Keratinocyte (primary cell): ENCODE measurements at regions not wholly inside any gene's neighbourhood (a gene's known extent, or its start where the extent isn't known, plus 50 kb on each side); places are given as distances from the start of the nearest gene placed in this dataset.

Experiments used
- DNase-seq: peaks from one replicate; pipeline ENCODE4 v3.0.0-alpha.2; 2011; ENCODE audit warnings: low read depth, missing footprints, low spot score
- FAIRE-seq: peaks from 2 replicates; lab custom pipeline; 2011; peaks lifted over from hg19 to GRCh38; lab: Jason Lieb, UNC
- H2AFZ ChIP-seq: 2 replicates; pipeline ENCODE4 v1.6.0; 2012; ENCODE audit warnings: low read length, control low read depth, inconsistent platforms; ENCODE audit not compliant: control insufficient read depth
- H3K27ac ChIP-seq: 2 replicates; pipeline ENCODE4 v1.5.1; 2011; ENCODE audit warnings: low read length; ENCODE audit not compliant: control insufficient read depth, insufficient read depth
- H3K27me3 ChIP-seq: 3 replicates; pipeline ENCODE4 v1.6.0; 2011; ENCODE audit warnings: low read length; ENCODE audit not compliant: control insufficient read depth, insufficient read depth; ENCODE audit errors: extremely low read depth
- H3K36me3 ChIP-seq, 2 experiments: 2 replicates in 1 of 2; 3 replicates in 1 of 2; pipeline ENCODE4 v1.5.1; 2011; ENCODE audit warnings: low read length in 2 of 2, mild to moderate bottlenecking in 1 of 2; ENCODE audit not compliant: control insufficient read depth in 2 of 2, insufficient read depth in 2 of 2; ENCODE audit errors: extremely low read depth in 1 of 2
- H3K4me1 ChIP-seq: 3 replicates; pipeline ENCODE4 v1.5.1; 2011; ENCODE audit warnings: low read length; ENCODE audit not compliant: control insufficient read depth, insufficient read depth; ENCODE audit errors: extremely low read depth
- H3K4me2 ChIP-seq: 3 replicates; pipeline ENCODE4 v1.6.0; 2011; ENCODE audit warnings: low read depth, low read length; ENCODE audit not compliant: control insufficient read depth, insufficient read depth; ENCODE audit errors: extremely low read depth
- H3K4me3 ChIP-seq, 3 experiments: fragments of 200-600 bp in 1 of 3; sonication (generic) in 1 of 3; 2 replicates in 2 of 3; 3 replicates in 1 of 3; pipeline ENCODE4 v1.5.1; 2011 to 2016; ENCODE audit warnings: low read length in 3 of 3, mild to moderate bottlenecking in 3 of 3, control low read depth in 2 of 3, inconsistent platforms in 1 of 3, low read depth in 1 of 3, mixed read lengths in 1 of 3, mixed run types in 1 of 3, moderate library complexity in 1 of 3; ENCODE audit not compliant: control insufficient read depth in 2 of 3, insufficient read depth in 2 of 3; ENCODE audit errors: extremely low read depth in 1 of 3
- H3K79me2 ChIP-seq: 2 replicates; pipeline ENCODE4 v1.6.0; 2012; ENCODE audit warnings: low read length; ENCODE audit not compliant: control insufficient read depth, insufficient read depth
- H3K9ac ChIP-seq: 3 replicates; pipeline ENCODE4 v1.6.0; 2011; ENCODE audit warnings: low read length; ENCODE audit not compliant: control insufficient read depth, insufficient read depth; ENCODE audit errors: extremely low read depth
- H3K9me1 ChIP-seq: 3 replicates; pipeline ENCODE4 v1.6.0; 2011; ENCODE audit warnings: low read length; ENCODE audit not compliant: control insufficient read depth, insufficient read depth; ENCODE audit errors: extremely low read depth
- H3K9me3 ChIP-seq: 2 replicates; pipeline ENCODE4 v1.5.1; 2012; ENCODE audit warnings: low read depth, low read length; ENCODE audit not compliant: control insufficient read depth
- H4K20me1 ChIP-seq: 3 replicates; pipeline ENCODE4 v1.6.0; 2011; ENCODE audit warnings: low read length; ENCODE audit not compliant: control insufficient read depth, insufficient read depth; ENCODE audit errors: extremely low read depth
- CTCF ChIP-seq, 3 experiments: IDR thresholded peaks in 1 of 3; conservative IDR thresholded peaks in 1 of 3; optimal IDR thresholded peaks in 1 of 3; 2 replicates in 2 of 3; 3 replicates in 1 of 3; pipeline versions ENCODE3 to v1.5.1; 2011; ENCODE audit warnings: low read length in 3 of 3, mild to moderate bottlenecking in 3 of 3, moderate library complexity in 2 of 3, control low read depth in 1 of 3, inconsistent platforms in 1 of 3; ENCODE audit not compliant: insufficient read depth in 2 of 3; ENCODE audit errors: extremely low read depth in 1 of 3
- EZH2 ChIP-seq: IDR thresholded peaks from one replicate; pipeline ENCODE4 v1.6.1; 2012; ENCODE audit warnings: inconsistent platforms, mild to moderate bottlenecking, low read length, moderate library complexity
- dilution Hi-C: fragments of 300-500 bp; cut with MboI; formaldehyde crosslinking; loops from one replicate; pipeline ENCODE4 v1.7.0; 2020; ENCODE audit warnings: low sequenced_read_pairs; ENCODE audit not compliant: extremely low pct_ligation_motif_present

DNA sequence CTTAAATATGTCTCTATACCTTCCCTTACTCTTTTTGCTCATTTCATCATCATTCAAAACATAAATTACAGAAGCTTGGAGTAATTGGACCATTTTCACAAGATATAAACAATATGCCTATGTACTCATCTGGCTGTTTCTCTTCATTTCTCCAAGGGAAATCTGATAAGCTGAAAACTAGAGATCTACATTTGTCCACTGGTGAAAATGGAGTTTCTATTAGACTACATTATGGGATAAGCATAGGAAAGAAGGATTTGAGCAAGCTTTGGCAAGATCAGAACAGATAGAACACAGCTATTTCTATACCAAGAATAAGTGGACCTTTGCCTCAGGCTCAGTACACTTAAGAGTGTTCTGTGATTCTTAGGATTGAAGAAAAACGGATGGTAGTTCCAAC, 404.4 kb downstream of the GASK1B start:
- no peaks in the 10 kb centered on the region for H3K9me1 ChIP-seq
- H3K27me3 ChIP-seq: no peaks in the 10 kb centered on the region
- H3K4me1 ChIP-seq: no peaks in the 10 kb centered on the region
- no peak for TF ChIP-seq CTCF (optimal IDR thresholded peaks at IDR 0.05 in 1 of 3, IDR thresholded peaks at IDR 0.05 in 1 of 3, conservative IDR thresholded peaks at IDR 0.05 in 1 of 3; ENCODE audit: extremely low read depth in 1 of 3, insufficient read depth in 2 of 3, low read length in 3 of 3)
- TF ChIP-seq EZH2: no peak
- H3K4me2 ChIP-seq: no peak overlapping the region
- FAIRE-seq (no peak), DNase-seq (no peak)
- H3K27ac ChIP-seq: no peak overlapping the region
- no peak overlapping the region for H3K4me3 ChIP-seq
- H3K9ac ChIP-seq: no peak overlapping the region
- no peak overlapping the region for H2AFZ ChIP-seq
- H3K9me3 ChIP-seq: no peaks in the 10 kb centered on the region
- H4K20me1 ChIP-seq: no peaks in the 10 kb centered on the region
- no peaks in the 10 kb centered on the region for H3K79me2 ChIP-seq
- H3K36me3 ChIP-seq: no peaks in the 10 kb centered on the region
- dilution Hi-C loops: no loop called here

GRCh38 chr4:157763490-157763889, 409.3 kb downstream of the GASK1B start:
- no peak overlapping the region for H3K27ac ChIP-seq
- H3K36me3 ChIP-seq: no peaks in the 10 kb centered on the region
- H3K9me1 ChIP-seq: no peaks in the 10 kb centered on the region
- H3K9me3 ChIP-seq: no peaks in the 10 kb centered on the region
- no peak for FAIRE-seq
- H3K79me2 ChIP-seq: no peaks in the 10 kb centered on the region
- H3K9ac ChIP-seq: no peak overlapping the region
- no peaks in the 10 kb centered on the region for H4K20me1 ChIP-seq
- no peak overlapping the region for H2AFZ ChIP-seq
- no peak overlapping the region for H3K4me3 ChIP-seq
- TF ChIP-seq CTCF (optimal IDR thresholded peaks at IDR 0.05 in 1 of 3, IDR thresholded peaks at IDR 0.05 in 1 of 3, conservative IDR thresholded peaks at IDR 0.05 in 1 of 3; ENCODE audit: extremely low read depth in 1 of 3, insufficient read depth in 2 of 3, low read length in 3 of 3) (no peak), EZH2 (no peak)
- no peaks in the 10 kb centered on the region for H3K4me1 ChIP-seq
- H3K27me3 ChIP-seq: no peaks in the 10 kb centered on the region
- no peak for DNase-seq
- no peak overlapping the region for H3K4me2 ChIP-seq
- dilution Hi-C loops: no loop called here
